Neural cell (in vitro differentiated cells): ENCODE measurements at regions not wholly inside any gene's neighbourhood (a gene's known extent, or its start where the extent isn't known, plus 50 kb on each side); places are given as distances from the start of the nearest gene placed in this dataset.

ENCODE experiments used
- CTCF ChIP-seq: fragments of 450-650 bp; IDR thresholded peaks from 2 replicates; pipeline ENCODE4 v1.5.1; 2014; ENCODE audit warnings: antibody characterized with exemption, mild to moderate bottlenecking, moderate library complexity; ENCODE audit not compliant: poor library complexity, severe bottlenecking
- EP300 ChIP-seq: fragments of 450-650 bp; conservative IDR thresholded peaks from 2 replicates; pipeline ENCODE4 v1.6.1; 2014; ENCODE audit warnings: antibody characterized with exemption, mild to moderate bottlenecking, moderate library complexity; ENCODE audit not compliant: poor library complexity, severe bottlenecking
- EZH2 ChIP-seq: fragments of 200-600, 300-800 bp; shearing (Covaris generic), sonication (generic); IDR thresholded peaks from 2 replicates; pipeline ENCODE4 v1.6.1; 2014; ENCODE audit warnings: antibody characterized with exemption, low read length, borderline replicate concordance, mild to moderate bottlenecking; ENCODE audit not compliant: insufficient read depth, poor library complexity, severe bottlenecking
- MXI1 ChIP-seq: fragments of 450-650 bp; conservative IDR thresholded peaks from 2 replicates; pipeline ENCODE4 v1.6.1; 2014; ENCODE audit warnings: antibody characterized with exemption, mild to moderate bottlenecking; ENCODE audit not compliant: poor library complexity, severe bottlenecking
- POLR2AphosphoS5 ChIP-seq: IDR thresholded peaks from 2 replicates; pipeline ENCODE4 v1.6.1; 2012
- RAD21 ChIP-seq: fragments of 450-650 bp; conservative IDR thresholded peaks from 2 replicates; pipeline ENCODE4 v1.6.1; 2014; ENCODE audit warnings: antibody characterized with exemption, mild to moderate bottlenecking, moderate library complexity
- TAF1 ChIP-seq: IDR thresholded peaks from 2 replicates; pipeline ENCODE4 v1.6.1; 2012; ENCODE audit warnings: low read depth
- TF ChIP-seq, protein P1 (sequence below): IDR thresholded peaks from 2 replicates; pipeline ENCODE4 v1.6.1; 2012; ENCODE audit warnings: borderline replicate concordance

GRCh38 chr1:99407018-99407417 is 142.7 kb downstream of the PLPPR4 start:
- TF ChIP-seq CTCF (no peak), POLR2AphosphoS5 (no peak), RAD21 (no peak), EZH2 (no peak), TAF1 (no peak), EP300 (no peak), MXI1 (no peak)
- TF ChIP-seq, protein P1, sequence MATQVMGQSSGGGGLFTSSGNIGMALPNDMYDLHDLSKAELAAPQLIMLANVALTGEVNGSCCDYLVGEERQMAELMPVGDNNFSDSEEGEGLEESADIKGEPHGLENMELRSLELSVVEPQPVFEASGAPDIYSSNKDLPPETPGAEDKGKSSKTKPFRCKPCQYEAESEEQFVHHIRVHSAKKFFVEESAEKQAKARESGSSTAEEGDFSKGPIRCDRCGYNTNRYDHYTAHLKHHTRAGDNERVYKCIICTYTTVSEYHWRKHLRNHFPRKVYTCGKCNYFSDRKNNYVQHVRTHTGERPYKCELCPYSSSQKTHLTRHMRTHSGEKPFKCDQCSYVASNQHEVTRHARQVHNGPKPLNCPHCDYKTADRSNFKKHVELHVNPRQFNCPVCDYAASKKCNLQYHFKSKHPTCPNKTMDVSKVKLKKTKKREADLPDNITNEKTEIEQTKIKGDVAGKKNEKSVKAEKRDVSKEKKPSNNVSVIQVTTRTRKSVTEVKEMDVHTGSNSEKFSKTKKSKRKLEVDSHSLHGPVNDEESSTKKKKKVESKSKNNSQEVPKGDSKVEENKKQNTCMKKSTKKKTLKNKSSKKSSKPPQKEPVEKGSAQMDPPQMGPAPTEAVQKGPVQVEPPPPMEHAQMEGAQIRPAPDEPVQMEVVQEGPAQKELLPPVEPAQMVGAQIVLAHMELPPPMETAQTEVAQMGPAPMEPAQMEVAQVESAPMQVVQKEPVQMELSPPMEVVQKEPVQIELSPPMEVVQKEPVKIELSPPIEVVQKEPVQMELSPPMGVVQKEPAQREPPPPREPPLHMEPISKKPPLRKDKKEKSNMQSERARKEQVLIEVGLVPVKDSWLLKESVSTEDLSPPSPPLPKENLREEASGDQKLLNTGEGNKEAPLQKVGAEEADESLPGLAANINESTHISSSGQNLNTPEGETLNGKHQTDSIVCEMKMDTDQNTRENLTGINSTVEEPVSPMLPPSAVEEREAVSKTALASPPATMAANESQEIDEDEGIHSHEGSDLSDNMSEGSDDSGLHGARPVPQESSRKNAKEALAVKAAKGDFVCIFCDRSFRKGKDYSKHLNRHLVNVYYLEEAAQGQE: no peak
